B cell (primary cell): ENCODE measurements at regions not wholly inside any gene's neighbourhood (a gene's known extent, or its start where the extent isn't known, plus 50 kb on each side); places are given as distances from the start of the nearest gene placed in this dataset.
"Not testable (repeated sequence)": the region's sequence is repeated elsewhere in the genome, so short reads cannot be mapped to it uniquely, and the experiment has no call there.

Source experiments
- ATAC-seq: fragments of 200-7000 bp; cut with Tn5 transposase; one replicate; pipeline ENCODE4 v1.10.0; 2021; ENCODE audit warnings: low read depth, mild to moderate bottlenecking, moderate number of reproducible peaks, moderate library complexity
- CTCF ChIA-PET: fragments of 350-600 bp; sonication (Branson Sonifier 250); formaldehyde crosslinking; loops from one replicate; lab custom pipeline; 2021; ENCODE audit warnings: antibody characterized with exemption, inconsistent platforms; lab: Charles Lee
- POLR2A ChIA-PET: fragments of 350-600 bp; sonication (Branson Sonifier 250); formaldehyde crosslinking; loops from one replicate; lab custom pipeline; 2021; ENCODE audit warnings: antibody characterized with exemption; lab: Charles Lee
- DNase-seq: peaks from one replicate; pipeline ENCODE4 v3.0.0; 2013
- H2AFZ ChIP-seq: 2 replicates; pipeline ENCODE4 v1.6.1; 2012; ENCODE audit warnings: mild to moderate bottlenecking, low read depth, low read length; ENCODE audit not compliant: insufficient read depth, poor library complexity, severe bottlenecking
- H3K27ac ChIP-seq, 2 donors: 1 replicate in 1 of 2; 2 replicates in 1 of 2; pipeline ENCODE4 v1.5.1; 2012 to 2013; ENCODE audit warnings: low read length in 2 of 2, mild to moderate bottlenecking in 2 of 2, moderate library complexity in 1 of 2
- H3K27me3 ChIP-seq, 4 experiments: fragments of 200-600 bp in 1 of 4; sonication (generic) in 1 of 4; replicated peaks in 1 of 4; 1 replicate in 2 of 4; 2 replicates in 2 of 4; pipeline versions ENCODE4 v1.6.1 to v1.7.0; 2013 to 2016; ENCODE audit warnings: low read length in 3 of 4, mild to moderate bottlenecking in 2 of 4, mixed read lengths in 1 of 4, moderate library complexity in 1 of 4; ENCODE audit not compliant: insufficient read depth in 4 of 4, control insufficient read depth in 3 of 4; ENCODE audit errors: control extremely low read depth in 1 of 4
- H3K36me3 ChIP-seq, 2 experiments: replicated peaks in 1 of 2; 1 replicate in 1 of 2; 2 replicates in 1 of 2; pipeline versions ENCODE4 v1.6.1 to v1.7.1; 2013; ENCODE audit warnings: low read length in 1 of 2; ENCODE audit not compliant: insufficient read depth in 2 of 2, control insufficient read depth in 1 of 2; ENCODE audit errors: control extremely low read depth in 1 of 2, extremely low read depth in 1 of 2
- H3K4me1 ChIP-seq, 2 donors: fragments of 200-600 bp in 1 of 2; sonication (generic) in 1 of 2; 1 replicate in 1 of 2; 2 replicates in 1 of 2; pipeline versions ENCODE4 v1.5.1 to v1.6.1; 2013 to 2017; ENCODE audit warnings: low read length in 2 of 2; ENCODE audit not compliant: control insufficient read depth in 2 of 2, insufficient read depth in 2 of 2
- H3K4me2 ChIP-seq: replicated peaks from 2 replicates; pipeline ENCODE3; 2012; ENCODE audit warnings: mild to moderate bottlenecking, low read depth, low read length; ENCODE audit not compliant: poor library complexity, severe bottlenecking
- H3K4me3 ChIP-seq, 5 experiments: fragments of 200-600 bp in 1 of 5; sonication (generic) in 1 of 5; 1 replicate in 3 of 5; 2 replicates in 2 of 5; pipeline versions ENCODE4 v1.5.1 to v1.7.0; 2011 to 2016; ENCODE audit warnings: low read length in 4 of 5, mild to moderate bottlenecking in 4 of 5, low read depth in 2 of 5, control low read depth in 1 of 5, moderate library complexity in 1 of 5; ENCODE audit not compliant: insufficient read depth in 1 of 5; ENCODE audit errors: control extremely low read depth in 1 of 5, extremely low read depth in 1 of 5
- H3K79me2 ChIP-seq: fragments of 200-600 bp; sonication (generic); one replicate; pipeline ENCODE4 v1.6.0; 2016; ENCODE audit warnings: low read length; ENCODE audit not compliant: control insufficient read depth, insufficient read depth
- H3K9ac ChIP-seq: fragments of 200-600 bp; sonication (generic); 2 replicates; pipeline ENCODE4 v1.6.1; 2017; ENCODE audit warnings: mild to moderate bottlenecking, low read length, moderate library complexity
- H3K9me3 ChIP-seq, 3 donors: one replicate each; pipeline versions ENCODE4 v1.6.1 to v1.7.1; 2013; ENCODE audit warnings: low read length in 2 of 3; ENCODE audit not compliant: control insufficient read depth in 2 of 3, insufficient read depth in 1 of 3; ENCODE audit errors: control extremely low read depth in 1 of 3
- H4K20me1 ChIP-seq: 2 replicates; pipeline ENCODE4 v1.6.0; 2012; ENCODE audit warnings: mild to moderate bottlenecking, low read length; ENCODE audit not compliant: insufficient read depth, control insufficient read depth, poor library complexity, severe bottlenecking
- H3K27ac Mint-ChIP-seq: one replicate; pipeline ENCODE4 v1.8.0; 2021; ENCODE audit warnings: mixed read lengths
- H3K27me3 Mint-ChIP-seq: one replicate; pipeline ENCODE4 v1.8.0; 2021; ENCODE audit warnings: mixed read lengths
- H3K4me1 Mint-ChIP-seq: one replicate; pipeline ENCODE4 v1.8.0; 2021; ENCODE audit warnings: mixed read lengths
- H3K4me3 Mint-ChIP-seq: one replicate; pipeline ENCODE4 v1.8.0; 2021; ENCODE audit warnings: mixed read lengths
- H3K9me3 Mint-ChIP-seq: one replicate; pipeline ENCODE4 v1.8.0; 2022; ENCODE audit warnings: mixed read lengths; ENCODE audit not compliant: insufficient read depth
- EZH2 ChIP-seq: IDR thresholded peaks from 2 replicates; pipeline ENCODE4 v1.6.1; 2012; ENCODE audit warnings: borderline replicate concordance, low read depth, mild to moderate bottlenecking, moderate library complexity, low read length; ENCODE audit not compliant: insufficient read depth, poor library complexity, severe bottlenecking
- WGBS: methylation state at CpG from one replicate; pipeline ENCODE4 v1.1.5; 2013; ENCODE audit warnings: missing lambda C conversion rate; ENCODE audit not compliant: insufficient coverage; 5-methylcytosine and 5-hydroxymethylcytosine counted together
- intact Hi-C: fragments of 100-400 bp; cut with micrococcal nuclease; formaldehyde crosslinking; loops from one replicate; pipeline ENCODE4 v1.10.0; 2022
- TF ChIP-seq, protein P1 (sequence below): fragments of 200-600 bp; IDR thresholded peaks from one replicate; pipeline ENCODE4 v1.8.0; 2022; ENCODE audit warnings: antibody characterized with exemption, mild to moderate bottlenecking

DNA sequence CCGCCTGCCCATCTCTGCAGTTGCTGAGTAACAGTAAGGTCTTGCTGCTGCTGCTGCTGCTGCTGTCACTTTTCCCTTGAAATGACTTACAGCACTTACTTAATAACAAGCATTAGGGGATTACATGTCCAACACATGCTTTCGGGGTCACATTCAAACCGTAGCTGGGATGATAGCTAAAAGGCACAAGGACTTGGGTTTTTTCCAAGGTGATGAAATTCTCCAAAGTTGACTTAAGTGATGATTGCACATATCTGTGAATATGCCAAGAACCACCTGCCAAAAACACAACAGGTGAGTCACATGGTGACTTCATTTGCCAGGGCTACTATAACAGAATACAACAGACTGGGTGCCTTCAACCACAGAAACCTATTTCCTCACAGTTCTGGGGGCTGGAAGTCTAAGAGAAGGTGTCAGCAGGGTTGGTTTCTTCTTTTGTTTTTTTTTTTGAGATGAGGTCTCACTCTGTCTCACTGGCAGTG, 121.9 kb upstream of the TNRC6C start:
- no peak overlapping the region for H3K4me3 ChIP-seq
- Mint-ChIP-seq H3K4me1 (peaks cover 15% of the 10 kb centered on the region), H3K27me3 (peaks cover 75% of the 10 kb centered on the region), H3K4me3 (no peak overlapping the region), H3K27ac (no peak overlapping the region), H3K9me3 (no peaks in the 10 kb centered on the region)
- WGBS = no CpG with 5 or more reads among the region's 3 CpGs
- ATAC-seq = no peak
- no peak overlapping the region for H3K27ac ChIP-seq
- no peak overlapping the region for H3K4me2 ChIP-seq
- H3K27me3 ChIP-seq = peaks cover 0 to 71% (median 30%) of the 10 kb centered on the region in 4 experiments
- POLR2A ChIA-PET = no interaction called here
- peaks cover 7 to 10% of the 10 kb centered on the region in 2 donors for H3K4me1 ChIP-seq
- no peak for DNase-seq
- no peaks in the 10 kb centered on the region for H4K20me1 ChIP-seq
- intact Hi-C loops = no loop called here
- TF ChIP-seq, protein P1, sequence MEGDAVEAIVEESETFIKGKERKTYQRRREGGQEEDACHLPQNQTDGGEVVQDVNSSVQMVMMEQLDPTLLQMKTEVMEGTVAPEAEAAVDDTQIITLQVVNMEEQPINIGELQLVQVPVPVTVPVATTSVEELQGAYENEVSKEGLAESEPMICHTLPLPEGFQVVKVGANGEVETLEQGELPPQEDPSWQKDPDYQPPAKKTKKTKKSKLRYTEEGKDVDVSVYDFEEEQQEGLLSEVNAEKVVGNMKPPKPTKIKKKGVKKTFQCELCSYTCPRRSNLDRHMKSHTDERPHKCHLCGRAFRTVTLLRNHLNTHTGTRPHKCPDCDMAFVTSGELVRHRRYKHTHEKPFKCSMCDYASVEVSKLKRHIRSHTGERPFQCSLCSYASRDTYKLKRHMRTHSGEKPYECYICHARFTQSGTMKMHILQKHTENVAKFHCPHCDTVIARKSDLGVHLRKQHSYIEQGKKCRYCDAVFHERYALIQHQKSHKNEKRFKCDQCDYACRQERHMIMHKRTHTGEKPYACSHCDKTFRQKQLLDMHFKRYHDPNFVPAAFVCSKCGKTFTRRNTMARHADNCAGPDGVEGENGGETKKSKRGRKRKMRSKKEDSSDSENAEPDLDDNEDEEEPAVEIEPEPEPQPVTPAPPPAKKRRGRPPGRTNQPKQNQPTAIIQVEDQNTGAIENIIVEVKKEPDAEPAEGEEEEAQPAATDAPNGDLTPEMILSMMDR = no peak
- TF ChIP-seq EZH2 = no peak
- H3K36me3 ChIP-seq = no peaks in the 10 kb centered on the region
- H3K9ac ChIP-seq = no peak overlapping the region
- no peak overlapping the region for H2AFZ ChIP-seq
- CTCF ChIA-PET = interaction anchor here (0.6 to 0.8 kb wide), 2 partner anchors 122 to 165 kb away, joined by 3 read pairs; no protein-coding TSS in a partner anchor
- H3K9me3 ChIP-seq = peaks cover 0 to 5% (median 0%) of the 10 kb centered on the region in 3 donors
- no peaks in the 10 kb centered on the region for H3K79me2 ChIP-seq

DNA sequence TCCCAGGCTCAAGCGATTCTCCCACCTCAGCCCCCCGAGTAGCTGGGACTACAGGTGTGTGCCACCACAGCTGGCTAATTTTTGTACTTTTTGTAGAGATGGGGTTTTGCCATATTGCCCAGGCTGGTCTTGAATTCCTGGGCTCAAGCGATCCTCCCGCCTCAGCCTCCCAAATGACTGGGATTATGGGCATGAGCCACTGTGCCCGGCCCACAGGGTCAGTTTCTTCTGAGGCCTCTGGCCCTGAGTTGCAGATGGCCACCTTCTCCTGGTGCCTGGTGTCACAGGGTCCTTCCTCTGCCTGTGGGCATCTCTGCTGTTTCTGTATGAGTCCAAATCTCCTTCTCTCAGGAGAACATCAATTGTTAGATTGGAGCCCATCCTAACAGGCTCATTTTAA, 121.4 kb upstream of the TNRC6C start:
- H3K9me3 ChIP-seq, H3K27ac ChIP-seq, DNase-seq, intact Hi-C loops, H3K9me3 Mint-ChIP-seq, CTCF ChIA-PET, H3K27ac Mint-ChIP-seq, H3K9ac ChIP-seq, H3K4me3 Mint-ChIP-seq, H3K79me2 ChIP-seq, H3K4me2 ChIP-seq, POLR2A ChIA-PET, H3K4me3 ChIP-seq, H3K36me3 ChIP-seq, H2AFZ ChIP-seq, H4K20me1 ChIP-seq, ATAC-seq: not testable (repeated sequence)
- Mint-ChIP-seq H3K4me1 (peaks cover 15% of the 10 kb centered on the region), H3K27me3 (peaks cover 71% of the 10 kb centered on the region)
- 93% methylated on average over 3 of the region's 5 CpGs for WGBS
- peaks cover 0 to 71% (median 32%) of the 10 kb centered on the region in 4 experiments for H3K27me3 ChIP-seq
- H3K4me1 ChIP-seq = peaks cover 7 to 15% of the 10 kb centered on the region in 2 donors
